ENCODE measurements at regions not wholly inside any gene's neighbourhood (a gene's known extent, or its start where the extent isn't known, plus 50 kb on each side); places are given as distances from the start of the nearest gene placed in this dataset.

DNA sequence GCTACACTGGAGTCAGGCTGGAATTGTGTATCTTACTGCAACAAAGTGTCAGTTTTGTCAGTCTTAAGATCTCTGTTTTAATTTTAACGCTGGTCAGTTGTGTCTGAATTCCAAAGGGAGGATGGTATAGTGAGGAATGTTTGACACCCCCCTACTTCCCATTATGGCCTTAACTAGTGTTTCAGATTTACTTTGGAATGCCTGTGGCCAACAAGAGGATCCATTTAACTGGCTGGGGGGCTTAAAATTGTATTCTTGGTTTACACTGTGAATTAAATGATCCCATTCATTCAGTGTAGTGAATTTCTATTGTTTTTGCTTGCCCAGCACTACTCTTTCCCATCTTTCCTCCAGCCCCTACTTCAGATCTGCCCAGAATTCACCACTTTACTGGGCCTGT is 75.8 kb upstream of the IQCM start:
- no peak overlapping the region for H3K4me3 ChIP-seq
- no peak for TF ChIP-seq Cebpa-rat (IDR thresholded peaks at IDR 0.05)
- no peak overlapping the region for H3K9ac ChIP-seq
- no peaks in the 10 kb centered on the region for H4K20me1 ChIP-seq
- H3K36me3 ChIP-seq: no peaks in the 10 kb centered on the region
- H3K27me3 ChIP-seq: no peaks in the 10 kb centered on the region
- H3K9me3 ChIP-seq (replicated peaks in 1 of 11): no peaks in the 10 kb centered on the region
- H3K4me2 ChIP-seq: no peak overlapping the region
- no peak overlapping the region for H3K27ac ChIP-seq
- H3K4me1 ChIP-seq: peaks cover 0 to 20% (median 0%) of the 10 kb centered on the region in 10 experiments; a peak in 7 of 20 replicates

DNA sequence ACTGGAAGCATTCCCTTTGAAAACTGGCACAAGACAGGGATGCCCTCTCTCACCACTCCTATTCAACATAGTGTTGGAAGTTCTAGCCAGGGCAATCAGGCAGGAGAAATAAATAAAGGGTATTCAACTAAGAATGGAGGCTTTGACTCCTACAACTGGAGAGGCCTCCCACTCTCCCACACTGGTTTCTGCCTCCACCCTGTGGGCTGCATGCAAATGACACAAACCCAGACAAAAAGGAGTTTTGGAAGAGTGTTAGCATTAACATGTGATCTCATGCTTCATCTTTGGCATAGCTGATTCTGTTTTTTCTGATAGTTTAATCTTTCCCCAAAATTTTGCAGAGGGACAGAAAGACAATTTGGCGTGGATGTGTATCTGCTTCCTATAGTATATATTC is 80.8 kb upstream of the IQCM start:
- H3K4me2 ChIP-seq: no peak overlapping the region
- no peak overlapping the region for H3K27ac ChIP-seq
- H3K4me3 ChIP-seq: no peak overlapping the region
- no peaks in the 10 kb centered on the region for H3K27me3 ChIP-seq
- no peak for TF ChIP-seq Cebpa-rat (IDR thresholded peaks at IDR 0.05)
- H3K9ac ChIP-seq: no peak overlapping the region
- no peaks in the 10 kb centered on the region for H3K36me3 ChIP-seq
- H3K9me3 ChIP-seq (replicated peaks in 1 of 11): no peaks in the 10 kb centered on the region
- 0 out of 20 replicates have a peak, but pooled peaks cover 0 to 5% (median 0%) of the 10 kb centered on the region in 10 experiments for H3K4me1 ChIP-seq
- no peaks in the 10 kb centered on the region for H4K20me1 ChIP-seq

DNA sequence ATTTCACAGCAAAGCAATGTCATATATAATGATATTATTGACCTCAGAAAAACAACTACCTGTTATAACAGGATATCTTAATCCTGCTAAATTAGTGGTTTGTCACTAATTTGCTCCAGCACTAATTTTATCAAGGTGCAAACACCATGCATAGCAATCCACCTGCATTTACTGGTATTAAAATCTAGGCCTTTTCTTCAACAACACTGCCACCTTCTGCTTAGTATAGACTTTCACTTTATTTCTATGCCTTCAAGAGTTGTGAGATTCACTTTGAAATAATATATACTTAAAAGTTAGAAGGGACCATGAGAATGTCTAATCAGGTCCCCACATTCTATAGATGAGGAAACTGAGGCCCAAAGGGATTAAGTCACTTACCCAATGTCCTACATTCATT is 82.1 kb upstream of the IQCM start:
- H3K9me3 ChIP-seq (replicated peaks in 1 of 11): no peaks in the 10 kb centered on the region
- H3K9ac ChIP-seq: no peak overlapping the region
- H4K20me1 ChIP-seq: no peaks in the 10 kb centered on the region
- no peaks in the 10 kb centered on the region for H3K27me3 ChIP-seq
- 0 out of 20 replicates have a peak, but pooled peaks cover 0 to 5% (median 0%) of the 10 kb centered on the region in 10 experiments for H3K4me1 ChIP-seq
- H3K4me3 ChIP-seq: no peak overlapping the region
- no peak overlapping the region for H3K4me2 ChIP-seq
- no peak for TF ChIP-seq Cebpa-rat (IDR thresholded peaks at IDR 0.05)
- no peak overlapping the region for H3K27ac ChIP-seq
- no peaks in the 10 kb centered on the region for H3K36me3 ChIP-seq

DNA sequence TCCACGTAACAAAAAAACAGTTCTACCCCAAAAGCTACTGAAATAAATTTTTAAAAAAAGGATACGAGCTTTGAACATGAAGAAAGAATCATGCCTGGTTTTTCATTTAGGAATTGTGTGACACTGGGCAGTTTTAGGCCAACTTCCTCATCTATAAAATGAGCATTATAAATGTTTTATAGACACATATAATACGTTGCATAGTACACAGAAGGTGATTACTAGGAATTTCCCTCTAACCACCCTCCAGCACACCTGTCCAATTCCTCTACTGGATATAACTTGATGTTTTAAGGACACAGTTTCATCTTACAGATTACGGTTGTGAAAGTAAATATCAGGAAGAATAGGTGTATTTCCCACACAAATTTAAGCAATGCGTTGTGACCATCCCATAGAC is 85.5 kb upstream of the IQCM start:
- Histone ChIP-seq H3K4me1 (peaks cover 0 to 16% (median 0%) of the 10 kb centered on the region in 10 experiments; a peak in 3 of 20 replicates), H3K36me3 (no peaks in the 10 kb centered on the region), H3K9me3 (replicated peaks in 1 of 11) (no peaks in the 10 kb centered on the region), H3K4me3 (no peak overlapping the region), H3K27ac (no peak overlapping the region), H3K4me2 (no peak overlapping the region), H3K27me3 (no peaks in the 10 kb centered on the region), H3K9ac (no peak overlapping the region), H4K20me1 (no peaks in the 10 kb centered on the region)
- no peak for TF ChIP-seq Cebpa-rat (IDR thresholded peaks at IDR 0.05)

DNA sequence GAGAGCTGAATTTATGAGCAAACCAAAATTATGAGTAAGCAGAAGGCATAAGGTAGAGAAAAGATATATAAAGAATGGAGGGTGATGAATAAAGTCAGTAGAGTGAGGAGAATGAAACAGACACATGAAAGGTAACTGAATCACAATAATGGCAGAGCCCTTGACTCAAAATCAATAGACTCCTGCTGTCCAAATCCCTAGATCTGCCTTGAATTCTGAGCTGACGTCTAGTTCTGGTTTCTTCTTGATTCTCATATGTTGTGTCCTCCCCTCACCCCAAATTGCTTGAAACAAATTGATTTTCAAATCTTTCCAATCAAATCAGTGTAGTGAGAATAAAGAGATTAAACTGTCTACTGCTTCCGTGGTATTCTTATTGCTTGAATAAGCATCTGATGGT is 86.6 kb upstream of the IQCM start:
- no peaks in the 10 kb centered on the region for H4K20me1 ChIP-seq
- no peak overlapping the region for H3K9ac ChIP-seq
- peaks cover 0 to 11% (median 0%) of the 10 kb centered on the region in 10 experiments; a peak in 3 of 20 replicates for H3K4me1 ChIP-seq
- TF ChIP-seq Cebpa-rat (IDR thresholded peaks at IDR 0.05): no peak
- H3K4me2 ChIP-seq: no peak overlapping the region
- no peak overlapping the region for H3K4me3 ChIP-seq
- no peaks in the 10 kb centered on the region for H3K27me3 ChIP-seq
- H3K27ac ChIP-seq: no peak overlapping the region
- H3K36me3 ChIP-seq: no peaks in the 10 kb centered on the region
- H3K9me3 ChIP-seq (replicated peaks in 1 of 11): no peaks in the 10 kb centered on the region

DNA sequence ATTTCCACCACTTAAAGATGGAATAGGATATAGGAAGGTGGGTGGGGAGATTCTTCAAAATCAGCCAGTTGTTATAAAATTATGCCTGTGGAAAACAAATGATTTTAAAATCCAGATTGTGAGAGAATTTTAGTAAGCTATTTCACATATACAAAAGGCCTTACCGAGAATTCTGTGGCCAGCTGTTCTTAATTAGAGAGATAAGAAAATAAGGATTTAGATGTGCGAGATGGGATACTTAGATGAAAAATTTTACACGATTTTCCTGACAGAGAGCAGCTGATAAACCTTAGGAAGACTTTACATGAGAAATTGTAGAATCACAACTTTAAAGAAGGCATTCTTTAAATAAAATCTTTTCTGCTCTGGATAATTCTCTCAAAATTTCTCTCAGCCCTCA is 94.5 kb upstream of the IQCM start:
- no peaks in the 10 kb centered on the region for H3K36me3 ChIP-seq
- H3K27me3 ChIP-seq: no peaks in the 10 kb centered on the region
- no peak overlapping the region for H3K4me3 ChIP-seq
- H3K27ac ChIP-seq: peak overlapping the region in 1 of 11 experiments; percentile 41; a peak in 1 of 22 replicates
- H3K9ac ChIP-seq: no peak overlapping the region
- peaks cover 0 to 48% (median 0%) of the 10 kb centered on the region in 10 experiments; a peak in 7 of 20 replicates for H3K4me1 ChIP-seq
- no peak for TF ChIP-seq Cebpa-rat (IDR thresholded peaks at IDR 0.05)
- no peaks in the 10 kb centered on the region for H3K9me3 ChIP-seq (replicated peaks in 1 of 11)
- no peaks in the 10 kb centered on the region for H4K20me1 ChIP-seq
- peak overlapping the region in 3 of 11 experiments; percentile 38 to 75 (median 60); a peak in 6 of 22 replicates for H3K4me2 ChIP-seq

DNA sequence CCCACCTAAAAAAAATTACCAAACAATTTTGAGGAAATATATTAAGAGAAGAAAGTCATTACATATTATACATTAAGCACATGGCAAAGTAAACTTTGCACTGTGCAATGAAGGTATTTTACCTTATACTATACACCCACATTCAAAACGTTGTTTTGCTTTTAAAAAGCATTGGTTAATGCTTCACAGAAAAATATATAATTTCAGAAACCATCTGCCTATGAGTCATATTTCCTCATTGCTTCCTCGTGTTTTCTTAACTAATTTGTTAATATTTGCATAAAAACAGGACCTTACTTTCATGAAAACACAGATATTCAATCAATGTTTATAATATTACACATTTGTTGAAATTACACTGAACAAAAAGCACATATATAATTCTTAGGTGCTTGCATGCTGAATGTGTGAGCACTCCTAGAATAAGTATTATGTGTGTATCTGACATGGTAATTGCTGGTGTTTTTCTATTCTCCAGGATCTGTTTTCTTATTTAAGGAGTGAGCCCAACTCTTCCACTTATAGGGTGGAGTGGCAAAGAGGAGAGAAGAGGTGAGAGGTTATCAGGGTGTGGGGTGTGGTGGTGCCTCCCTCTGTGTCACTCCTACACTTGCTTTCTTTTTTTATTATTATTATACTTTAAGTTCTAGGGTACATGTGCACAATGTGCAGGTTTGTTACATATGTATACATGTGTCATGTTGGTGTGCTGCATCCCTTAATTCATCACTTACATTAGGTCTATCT is 95.1 kb upstream of the IQCM start:
- H3K4me2 ChIP-seq: peak overlapping the region in 3 of 11 experiments; percentile 38 to 75 (median 60); a peak in 5 of 22 replicates
- no peaks in the 10 kb centered on the region for H3K36me3 ChIP-seq
- no peak for TF ChIP-seq Cebpa-rat (IDR thresholded peaks at IDR 0.05)
- H3K4me3 ChIP-seq: no peak overlapping the region
- H3K27me3 ChIP-seq: no peaks in the 10 kb centered on the region
- H3K9me3 ChIP-seq (replicated peaks in 1 of 11): no peaks in the 10 kb centered on the region
- H3K4me1 ChIP-seq: peaks cover 0 to 42% (median 0%) of the 10 kb centered on the region in 10 experiments; a peak in 7 of 20 replicates
- H3K27ac ChIP-seq: peak overlapping the region in 1 of 11 experiments; percentile 41; a peak in 1 of 22 replicates
- no peak overlapping the region for H3K9ac ChIP-seq
- no peaks in the 10 kb centered on the region for H4K20me1 ChIP-seq

DNA sequence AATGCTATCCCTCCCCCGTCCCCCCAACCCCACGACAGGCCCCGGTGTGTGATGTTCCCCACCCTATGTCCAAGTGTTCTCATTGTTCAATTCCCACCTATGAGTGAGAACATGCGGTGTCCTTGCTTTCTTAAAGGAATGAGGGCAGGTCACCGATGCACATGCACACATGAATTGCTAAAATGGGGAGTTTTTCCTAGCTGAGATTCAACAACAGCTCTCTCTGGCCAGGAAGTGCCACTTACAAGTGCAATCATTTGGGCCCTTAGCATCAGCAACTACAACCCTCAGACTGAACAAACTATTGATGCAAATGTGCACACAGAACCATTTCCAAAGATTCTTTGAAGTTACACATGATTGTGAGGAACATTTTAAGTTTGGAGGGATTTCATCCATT is 95.7 kb upstream of the IQCM start:
- Histone ChIP-seq H3K9me3 (replicated peaks in 1 of 11) (no peaks in the 10 kb centered on the region), H3K4me2 (peak overlapping the region in 2 of 11 experiments; percentile 52 to 75; a peak in 5 of 22 replicates), H3K36me3 (no peaks in the 10 kb centered on the region), H3K27me3 (no peaks in the 10 kb centered on the region), H3K27ac (no peak overlapping the region), H3K4me3 (no peak overlapping the region), H3K9ac (no peak overlapping the region), H4K20me1 (no peaks in the 10 kb centered on the region), H3K4me1 (peaks cover 0 to 40% (median 0%) of the 10 kb centered on the region in 10 experiments; a peak in 7 of 20 replicates)
- no peak for TF ChIP-seq Cebpa-rat (IDR thresholded peaks at IDR 0.05)

DNA sequence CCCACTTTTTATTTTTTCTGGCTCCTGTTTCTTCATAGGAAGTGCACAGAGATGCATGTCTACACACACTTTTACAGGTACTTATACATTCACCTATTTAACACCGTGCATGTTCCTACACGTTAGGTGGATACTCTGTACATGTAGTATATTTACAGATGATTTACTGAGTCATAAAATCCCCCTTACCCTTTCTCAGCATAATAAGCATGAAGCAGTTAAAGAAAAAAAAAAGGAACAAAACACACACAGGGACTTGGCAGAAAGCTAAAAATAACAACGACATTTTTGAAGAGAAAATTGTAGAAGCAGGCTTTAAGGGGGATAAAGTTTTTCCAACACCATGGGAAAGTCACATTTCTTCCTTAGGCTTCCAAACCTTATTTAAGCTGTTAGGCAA is 96.4 kb upstream of the IQCM start:
- Histone ChIP-seq H3K27me3 (no peaks in the 10 kb centered on the region), H4K20me1 (no peaks in the 10 kb centered on the region), H3K36me3 (no peaks in the 10 kb centered on the region), H3K9ac (peak overlapping the region in 2 of 11 experiments; percentile 14 to 57; a peak in 2 of 22 replicates), H3K4me2 (peak overlapping the region in 3 of 11 experiments; percentile 36 to 75 (median 52); a peak in 5 of 22 replicates), H3K27ac (0 out of 22 replicates have a peak overlapping the region, but pooled peaks of 1 of the 11 experiments have one; percentile 8), H3K4me1 (peaks cover 0 to 40% (median 0%) of the 10 kb centered on the region in 10 experiments; a peak in 7 of 20 replicates), H3K9me3 (replicated peaks in 1 of 11) (no peaks in the 10 kb centered on the region), H3K4me3 (no peak overlapping the region)
- no peak for TF ChIP-seq Cebpa-rat (IDR thresholded peaks at IDR 0.05)

Measured in BLaER1 treated with 17β-estradiol and CSF1 and Interleukin-3, amounts not matched to agents 10 nM and 100 nM (cell line).